K562 (cell line): ENCODE measurements at regions not wholly inside any gene's neighbourhood (a gene's known extent, or its start where the extent isn't known, plus 50 kb on each side); places are given as distances from the start of the nearest gene placed in this dataset.

ENCODE experiments used
- SREBF2 ChIP-seq: sonication (generic); formaldehyde crosslinking; IDR thresholded peaks from 2 replicates; pipeline ENCODE4 v1.4.0; 2020; ENCODE audit warnings: mild to moderate bottlenecking, missing genetic modification reagents
- ZBTB49 ChIP-seq: sonication (generic); formaldehyde crosslinking; IDR thresholded peaks from 2 replicates; pipeline ENCODE4 v1.8.0; 2022; ENCODE audit warnings: missing genetic modification reagents, mild to moderate bottlenecking, borderline replicate concordance

- no peak for TF ChIP-seq ZBTB49 (CRISPR knock-in tag)
- TF ChIP-seq SREBF2 (CRISPR knock-in tag), result no peak
These were observed 216.0 kb downstream of the GLI2 start for GRCh38 chr2:120951693-120952092.
